H1 (cell line): ENCODE measurements at regions not wholly inside any gene's neighbourhood (a gene's known extent, or its start where the extent isn't known, plus 50 kb on each side); places are given as distances from the start of the nearest gene placed in this dataset.

Source experiments
- CEBPB ChIP-seq: IDR thresholded peaks from 2 replicates; pipeline ENCODE4 v1.6.1; 2012; ENCODE audit warnings: low read depth, low read length
- JUN ChIP-seq: IDR thresholded peaks from 2 replicates; pipeline ENCODE4 v1.6.1; 2011; ENCODE audit warnings: low read depth, mild to moderate bottlenecking, improper control_type of control experiment, low read length
- JUND ChIP-seq: IDR thresholded peaks from 2 replicates; pipeline ENCODE4 v1.6.1; 2011; ENCODE audit warnings: mild to moderate bottlenecking, improper control_type of control experiment, low read length
- MAFK ChIP-seq: IDR thresholded peaks from 2 replicates; pipeline ENCODE4 v1.6.1; 2012; ENCODE audit warnings: low read depth, mild to moderate bottlenecking, improper control_type of control experiment, low read length
- SP2 ChIP-seq: IDR thresholded peaks from 2 replicates; pipeline ENCODE4 v1.6.1; 2012; ENCODE audit warnings: mild to moderate bottlenecking, low read length, inconsistent platforms
- TF ChIP-seq, protein P1 (sequence below): IDR thresholded peaks from 2 replicates; pipeline ENCODE4 v1.6.1; 2012; ENCODE audit warnings: inconsistent platforms

- TF ChIP-seq JUND (no peak), SP2 (no peak), MAFK (no peak), CEBPB (no peak), JUN (no peak)
- TF ChIP-seq, protein P1, sequence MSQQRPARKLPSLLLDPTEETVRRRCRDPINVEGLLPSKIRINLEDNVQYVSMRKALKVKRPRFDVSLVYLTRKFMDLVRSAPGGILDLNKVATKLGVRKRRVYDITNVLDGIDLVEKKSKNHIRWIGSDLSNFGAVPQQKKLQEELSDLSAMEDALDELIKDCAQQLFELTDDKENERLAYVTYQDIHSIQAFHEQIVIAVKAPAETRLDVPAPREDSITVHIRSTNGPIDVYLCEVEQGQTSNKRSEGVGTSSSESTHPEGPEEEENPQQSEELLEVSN = no peak
These were observed 654.3 kb downstream of the ANXA1 start (continued) for GRCh38 chr9:73805853-73806458.
